Testis (tissue), 2 donors: ENCODE measurements at regions not wholly inside any gene's neighbourhood (a gene's known extent, or its start where the extent isn't known, plus 50 kb on each side); places are given as distances from the start of the nearest gene placed in this dataset.

ENCODE experiments used
- POLR2A ChIP-seq: fragments of 450-650 bp; IDR thresholded peaks from one replicate; pipeline ENCODE4 v1.6.1; 2017; ENCODE audit warnings: antibody characterized with exemption, mild to moderate bottlenecking, moderate library complexity
- TF ChIP-seq, protein P1 (sequence below), 3 experiments: fragments of 450-650 bp in 2 of 3; fragments of 200-600 bp in 1 of 3; sonication (generic) in 1 of 3; IDR thresholded peaks; one replicate each; pipeline ENCODE4 v1.5.1; 2016 to 2019; ENCODE audit warnings: antibody characterized with exemption in 3 of 3, mild to moderate bottlenecking in 2 of 3, moderate library complexity in 1 of 3

DNA sequence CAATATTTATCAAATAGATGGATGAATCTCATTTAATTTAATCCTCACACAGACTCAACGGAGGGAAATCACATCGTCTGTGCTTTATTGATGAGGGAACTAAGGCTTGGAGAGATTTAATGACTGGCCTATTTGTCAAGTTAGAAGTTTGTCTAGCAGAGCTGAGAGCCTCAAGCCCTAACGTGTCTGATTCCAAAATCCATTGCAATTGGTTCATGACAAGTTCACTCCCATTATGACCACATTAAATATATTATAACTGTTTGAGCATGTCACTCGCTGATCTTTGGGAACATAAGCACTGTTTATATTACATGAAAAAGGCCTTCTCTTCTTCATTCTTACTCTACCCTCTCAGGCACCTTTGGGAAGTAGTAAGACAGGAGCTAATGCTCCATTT is 89.4 kb upstream of the SIRPA start:
- no peak for TF ChIP-seq POLR2A
- TF ChIP-seq, protein P1, sequence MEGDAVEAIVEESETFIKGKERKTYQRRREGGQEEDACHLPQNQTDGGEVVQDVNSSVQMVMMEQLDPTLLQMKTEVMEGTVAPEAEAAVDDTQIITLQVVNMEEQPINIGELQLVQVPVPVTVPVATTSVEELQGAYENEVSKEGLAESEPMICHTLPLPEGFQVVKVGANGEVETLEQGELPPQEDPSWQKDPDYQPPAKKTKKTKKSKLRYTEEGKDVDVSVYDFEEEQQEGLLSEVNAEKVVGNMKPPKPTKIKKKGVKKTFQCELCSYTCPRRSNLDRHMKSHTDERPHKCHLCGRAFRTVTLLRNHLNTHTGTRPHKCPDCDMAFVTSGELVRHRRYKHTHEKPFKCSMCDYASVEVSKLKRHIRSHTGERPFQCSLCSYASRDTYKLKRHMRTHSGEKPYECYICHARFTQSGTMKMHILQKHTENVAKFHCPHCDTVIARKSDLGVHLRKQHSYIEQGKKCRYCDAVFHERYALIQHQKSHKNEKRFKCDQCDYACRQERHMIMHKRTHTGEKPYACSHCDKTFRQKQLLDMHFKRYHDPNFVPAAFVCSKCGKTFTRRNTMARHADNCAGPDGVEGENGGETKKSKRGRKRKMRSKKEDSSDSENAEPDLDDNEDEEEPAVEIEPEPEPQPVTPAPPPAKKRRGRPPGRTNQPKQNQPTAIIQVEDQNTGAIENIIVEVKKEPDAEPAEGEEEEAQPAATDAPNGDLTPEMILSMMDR (IDR thresholded peaks at IDR 0.05): no peak
